H1 (cell line): ENCODE measurements at regions not wholly inside any gene's neighbourhood (a gene's known extent, or its start where the extent isn't known, plus 50 kb on each side); places are given as distances from the start of the nearest gene placed in this dataset.

ENCODE experiments used
- KDM4A ChIP-seq: IDR thresholded peaks from one replicate; pipeline ENCODE4 v1.7.1; 2012; ENCODE audit warnings: low read depth, mild to moderate bottlenecking, moderate library complexity, low read length, inconsistent platforms; ENCODE audit not compliant: severe bottlenecking
- MAFK ChIP-seq: IDR thresholded peaks from 2 replicates; pipeline ENCODE4 v1.6.1; 2012; ENCODE audit warnings: low read depth, mild to moderate bottlenecking, improper control_type of control experiment, low read length
- RXRA ChIP-seq: IDR thresholded peaks from 2 replicates; pipeline ENCODE4 v1.6.1; 2011; ENCODE audit warnings: low read depth, mild to moderate bottlenecking, low read length, moderate library complexity; ENCODE audit not compliant: insufficient read depth
- SP1 ChIP-seq: IDR thresholded peaks from 2 replicates; pipeline ENCODE4 v1.6.1; 2011; ENCODE audit warnings: low read depth, low read length
- TF ChIP-seq, protein P1 (sequence below): fragments of 300-600 bp; sonication (generic); IDR thresholded peaks from 2 replicates; pipeline ENCODE4 v1.7.1; 2012; ENCODE audit warnings: low read length, moderate library complexity, mild to moderate bottlenecking, inconsistent platforms; ENCODE audit not compliant: insufficient replicate concordance
- TF ChIP-seq, protein P2 (sequence below): IDR thresholded peaks from 2 replicates; pipeline ENCODE4 v1.6.1; 2011; ENCODE audit warnings: low read length, improper control_type of control experiment

DNA sequence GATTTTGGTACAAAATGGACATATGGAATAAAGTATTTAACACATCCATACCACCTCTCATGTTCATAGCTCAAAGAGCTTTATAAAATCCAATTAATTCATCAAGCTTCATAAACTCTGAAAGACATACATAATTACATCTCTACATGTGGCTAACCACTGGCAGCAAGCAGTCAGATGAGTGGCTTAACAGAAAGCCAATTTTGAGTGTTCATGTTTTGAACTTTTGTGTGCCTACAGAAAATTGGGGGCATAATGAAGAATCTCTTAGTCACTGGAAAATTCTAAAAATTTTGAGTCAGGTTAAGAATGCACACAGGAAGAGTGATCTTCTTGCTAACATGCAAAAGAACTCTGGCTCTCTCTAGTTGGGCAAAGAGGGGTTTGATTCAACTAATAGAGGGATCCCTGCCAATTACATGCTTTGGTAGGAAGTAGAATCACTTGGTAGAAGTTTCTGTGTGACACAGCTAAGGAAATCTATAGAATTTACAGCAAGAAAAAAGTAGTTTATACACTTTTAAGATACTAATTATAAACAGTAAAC, 287.4 kb downstream of the NOL4 start (continued):
- TF ChIP-seq MAFK: no peak
- TF ChIP-seq KDM4A: no peak
- no peak for TF ChIP-seq SP1
- no peak for TF ChIP-seq RXRA
- TF ChIP-seq, protein P1, sequence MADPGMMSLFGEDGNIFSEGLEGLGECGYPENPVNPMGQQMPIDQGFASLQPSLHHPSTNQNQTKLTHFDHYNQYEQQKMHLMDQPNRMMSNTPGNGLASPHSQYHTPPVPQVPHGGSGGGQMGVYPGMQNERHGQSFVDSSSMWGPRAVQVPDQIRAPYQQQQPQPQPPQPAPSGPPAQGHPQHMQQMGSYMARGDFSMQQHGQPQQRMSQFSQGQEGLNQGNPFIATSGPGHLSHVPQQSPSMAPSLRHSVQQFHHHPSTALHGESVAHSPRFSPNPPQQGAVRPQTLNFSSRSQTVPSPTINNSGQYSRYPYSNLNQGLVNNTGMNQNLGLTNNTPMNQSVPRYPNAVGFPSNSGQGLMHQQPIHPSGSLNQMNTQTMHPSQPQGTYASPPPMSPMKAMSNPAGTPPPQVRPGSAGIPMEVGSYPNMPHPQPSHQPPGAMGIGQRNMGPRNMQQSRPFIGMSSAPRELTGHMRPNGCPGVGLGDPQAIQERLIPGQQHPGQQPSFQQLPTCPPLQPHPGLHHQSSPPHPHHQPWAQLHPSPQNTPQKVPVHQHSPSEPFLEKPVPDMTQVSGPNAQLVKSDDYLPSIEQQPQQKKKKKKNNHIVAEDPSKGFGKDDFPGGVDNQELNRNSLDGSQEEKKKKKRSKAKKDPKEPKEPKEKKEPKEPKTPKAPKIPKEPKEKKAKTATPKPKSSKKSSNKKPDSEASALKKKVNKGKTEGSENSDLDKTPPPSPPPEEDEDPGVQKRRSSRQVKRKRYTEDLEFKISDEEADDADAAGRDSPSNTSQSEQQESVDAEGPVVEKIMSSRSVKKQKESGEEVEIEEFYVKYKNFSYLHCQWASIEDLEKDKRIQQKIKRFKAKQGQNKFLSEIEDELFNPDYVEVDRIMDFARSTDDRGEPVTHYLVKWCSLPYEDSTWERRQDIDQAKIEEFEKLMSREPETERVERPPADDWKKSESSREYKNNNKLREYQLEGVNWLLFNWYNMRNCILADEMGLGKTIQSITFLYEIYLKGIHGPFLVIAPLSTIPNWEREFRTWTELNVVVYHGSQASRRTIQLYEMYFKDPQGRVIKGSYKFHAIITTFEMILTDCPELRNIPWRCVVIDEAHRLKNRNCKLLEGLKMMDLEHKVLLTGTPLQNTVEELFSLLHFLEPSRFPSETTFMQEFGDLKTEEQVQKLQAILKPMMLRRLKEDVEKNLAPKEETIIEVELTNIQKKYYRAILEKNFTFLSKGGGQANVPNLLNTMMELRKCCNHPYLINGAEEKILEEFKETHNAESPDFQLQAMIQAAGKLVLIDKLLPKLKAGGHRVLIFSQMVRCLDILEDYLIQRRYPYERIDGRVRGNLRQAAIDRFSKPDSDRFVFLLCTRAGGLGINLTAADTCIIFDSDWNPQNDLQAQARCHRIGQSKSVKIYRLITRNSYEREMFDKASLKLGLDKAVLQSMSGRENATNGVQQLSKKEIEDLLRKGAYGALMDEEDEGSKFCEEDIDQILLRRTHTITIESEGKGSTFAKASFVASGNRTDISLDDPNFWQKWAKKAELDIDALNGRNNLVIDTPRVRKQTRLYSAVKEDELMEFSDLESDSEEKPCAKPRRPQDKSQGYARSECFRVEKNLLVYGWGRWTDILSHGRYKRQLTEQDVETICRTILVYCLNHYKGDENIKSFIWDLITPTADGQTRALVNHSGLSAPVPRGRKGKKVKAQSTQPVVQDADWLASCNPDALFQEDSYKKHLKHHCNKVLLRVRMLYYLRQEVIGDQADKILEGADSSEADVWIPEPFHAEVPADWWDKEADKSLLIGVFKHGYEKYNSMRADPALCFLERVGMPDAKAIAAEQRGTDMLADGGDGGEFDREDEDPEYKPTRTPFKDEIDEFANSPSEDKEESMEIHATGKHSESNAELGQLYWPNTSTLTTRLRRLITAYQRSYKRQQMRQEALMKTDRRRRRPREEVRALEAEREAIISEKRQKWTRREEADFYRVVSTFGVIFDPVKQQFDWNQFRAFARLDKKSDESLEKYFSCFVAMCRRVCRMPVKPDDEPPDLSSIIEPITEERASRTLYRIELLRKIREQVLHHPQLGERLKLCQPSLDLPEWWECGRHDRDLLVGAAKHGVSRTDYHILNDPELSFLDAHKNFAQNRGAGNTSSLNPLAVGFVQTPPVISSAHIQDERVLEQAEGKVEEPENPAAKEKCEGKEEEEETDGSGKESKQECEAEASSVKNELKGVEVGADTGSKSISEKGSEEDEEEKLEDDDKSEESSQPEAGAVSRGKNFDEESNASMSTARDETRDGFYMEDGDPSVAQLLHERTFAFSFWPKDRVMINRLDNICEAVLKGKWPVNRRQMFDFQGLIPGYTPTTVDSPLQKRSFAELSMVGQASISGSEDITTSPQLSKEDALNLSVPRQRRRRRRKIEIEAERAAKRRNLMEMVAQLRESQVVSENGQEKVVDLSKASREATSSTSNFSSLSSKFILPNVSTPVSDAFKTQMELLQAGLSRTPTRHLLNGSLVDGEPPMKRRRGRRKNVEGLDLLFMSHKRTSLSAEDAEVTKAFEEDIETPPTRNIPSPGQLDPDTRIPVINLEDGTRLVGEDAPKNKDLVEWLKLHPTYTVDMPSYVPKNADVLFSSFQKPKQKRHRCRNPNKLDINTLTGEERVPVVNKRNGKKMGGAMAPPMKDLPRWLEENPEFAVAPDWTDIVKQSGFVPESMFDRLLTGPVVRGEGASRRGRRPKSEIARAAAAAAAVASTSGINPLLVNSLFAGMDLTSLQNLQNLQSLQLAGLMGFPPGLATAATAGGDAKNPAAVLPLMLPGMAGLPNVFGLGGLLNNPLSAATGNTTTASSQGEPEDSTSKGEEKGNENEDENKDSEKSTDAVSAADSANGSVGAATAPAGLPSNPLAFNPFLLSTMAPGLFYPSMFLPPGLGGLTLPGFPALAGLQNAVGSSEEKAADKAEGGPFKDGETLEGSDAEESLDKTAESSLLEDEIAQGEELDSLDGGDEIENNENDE: no peak
- TF ChIP-seq, protein P2, sequence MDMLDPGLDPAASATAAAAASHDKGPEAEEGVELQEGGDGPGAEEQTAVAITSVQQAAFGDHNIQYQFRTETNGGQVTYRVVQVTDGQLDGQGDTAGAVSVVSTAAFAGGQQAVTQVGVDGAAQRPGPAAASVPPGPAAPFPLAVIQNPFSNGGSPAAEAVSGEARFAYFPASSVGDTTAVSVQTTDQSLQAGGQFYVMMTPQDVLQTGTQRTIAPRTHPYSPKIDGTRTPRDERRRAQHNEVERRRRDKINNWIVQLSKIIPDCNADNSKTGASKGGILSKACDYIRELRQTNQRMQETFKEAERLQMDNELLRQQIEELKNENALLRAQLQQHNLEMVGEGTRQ: no peak
